ENCODE measurements at regions not wholly inside any gene's neighbourhood (a gene's known extent, or its start where the extent isn't known, plus 50 kb on each side); places are given as distances from the start of the nearest gene placed in this dataset.

GRCh38 chr4:171181090-171181489 lies 632.1 kb upstream of the GALNTL6 start:
- no peaks in the 10 kb centered on the region for H3K9me2 ChIP-seq (ENCODE audit: insufficient read depth)
- H3K9me3 ChIP-seq (ENCODE audit: control insufficient read depth in 1 of 2, insufficient read depth in 1 of 2, low read depth in 1 of 2, low read length in 2 of 2) = no peaks in the 10 kb centered on the region
- no peak overlapping the region for H2AFZ ChIP-seq (ENCODE audit: low read depth, low read length, poor library complexity, severe bottlenecking)
- no peak overlapping the region for H3K4me3 ChIP-seq (replicated peaks in 1 of 2; ENCODE audit: low read depth in 1 of 2, low read length in 2 of 2)
- H3K4me2 ChIP-seq (ENCODE audit: low read length) = no peak overlapping the region
- H3K27ac ChIP-seq (ENCODE audit: low read depth, low read length) = no peak overlapping the region
- no peak for ATAC-seq
- H4K20me1 ChIP-seq (ENCODE audit: insufficient read depth) = no peaks in the 10 kb centered on the region
- no TSS peak for BruUV-seq (replicated peaks)
- ChIA-PET POLR2A (no interaction called here), CTCF (no interaction called here), RAD21 (ENCODE audit: low non-redundant PET in 1 of 2, low total read pairs in 2 of 2, uncharacterized antibody in 2 of 2, unreplicated experiment in 2 of 2) (no interaction called here)
- no peak overlapping the region for H3K9ac ChIP-seq (ENCODE audit: low read length)
- intact Hi-C loops (cut with micrococcal nuclease) = no loop called here
- H3K36me3 ChIP-seq (ENCODE audit: control insufficient read depth in 1 of 2, insufficient read depth in 2 of 2, low read length in 2 of 2) = no peaks in the 10 kb centered on the region
- no peaks in the 10 kb centered on the region for H3K4me1 ChIP-seq (ENCODE audit: control insufficient read depth in 1 of 2, insufficient read depth in 2 of 2, low read length in 2 of 2)
- TF ChIP-seq FOSL1 (IDR thresholded peaks at IDR 0.05; ENCODE audit: low read depth) = no peak
- no peak for TF ChIP-seq JUND (IDR thresholded peaks at IDR 0.05)
- TF ChIP-seq ZFX (IDR thresholded peaks at IDR 0.05) = no peak
- TF ChIP-seq POLR2A (IDR thresholded peaks at IDR 0.05; ENCODE audit: borderline replicate concordance, extremely low read depth, insufficient read depth, insufficient read length) = no peak
- TF ChIP-seq CTCF (IDR thresholded peaks at IDR 0.05 in 2 of 3, conservative IDR thresholded peaks at IDR 0.05 in 1 of 3; ENCODE audit: borderline replicate concordance in 1 of 3, insufficient read depth in 1 of 3, low read depth in 2 of 3, low read length in 2 of 3) = no peak
- no peak for TF ChIP-seq SP1 (IDR thresholded peaks at IDR 0.05; ENCODE audit: low read depth)
- TF ChIP-seq POLR2AphosphoS5 (IDR thresholded peaks at IDR 0.05; ENCODE audit: low read depth, low read length) = no peak
- TF ChIP-seq TCF7L2 (IDR thresholded peaks at IDR 0.05; ENCODE audit: borderline replicate concordance, extremely low read depth, insufficient read depth, insufficient read length) = no peak
- no peak for TF ChIP-seq CBX3 (IDR thresholded peaks at IDR 0.05; ENCODE audit: low read depth)
- TF ChIP-seq EGR1 (IDR thresholded peaks at IDR 0.05; ENCODE audit: low read depth) = no peak
- no peak for TF ChIP-seq MAX (IDR thresholded peaks at IDR 0.05)
- no peak for TF ChIP-seq REST (IDR thresholded peaks at IDR 0.05; ENCODE audit: low read depth)
- no peak for TF ChIP-seq ZBTB33 (IDR thresholded peaks at IDR 0.05; ENCODE audit: extremely low read depth, insufficient replicate concordance, low read length)
- no peak for TF ChIP-seq EZH2 (IDR thresholded peaks at IDR 0.05)
- TF ChIP-seq SIN3A (IDR thresholded peaks at IDR 0.05; ENCODE audit: low read depth) = no peak
- no peak for TF ChIP-seq SRF (IDR thresholded peaks at IDR 0.05; ENCODE audit: low read depth)
- no peak for TF ChIP-seq ZNF274 (IDR thresholded peaks at IDR 0.05; ENCODE audit: low read depth, low read length)
- TF ChIP-seq EZH2phosphoT487 (IDR thresholded peaks at IDR 0.05; ENCODE audit: borderline replicate concordance) = no peak
- no peak for TF ChIP-seq YY1 (IDR thresholded peaks at IDR 0.05; ENCODE audit: extremely low read depth, insufficient replicate concordance, low read depth, low read length)
- H3K79me2 ChIP-seq (ENCODE audit: insufficient read depth, low read length) = no peaks in the 10 kb centered on the region
- no peaks in the 10 kb centered on the region for H3K27me3 ChIP-seq (ENCODE audit: insufficient read depth, low read length)
- no peak for DNase-seq (ENCODE audit: low read depth, low spot score)
